ENCODE measurements at regions not wholly inside any gene's neighbourhood (a gene's known extent, or its start where the extent isn't known, plus 50 kb on each side); places are given as distances from the start of the nearest gene placed in this dataset.

DNA sequence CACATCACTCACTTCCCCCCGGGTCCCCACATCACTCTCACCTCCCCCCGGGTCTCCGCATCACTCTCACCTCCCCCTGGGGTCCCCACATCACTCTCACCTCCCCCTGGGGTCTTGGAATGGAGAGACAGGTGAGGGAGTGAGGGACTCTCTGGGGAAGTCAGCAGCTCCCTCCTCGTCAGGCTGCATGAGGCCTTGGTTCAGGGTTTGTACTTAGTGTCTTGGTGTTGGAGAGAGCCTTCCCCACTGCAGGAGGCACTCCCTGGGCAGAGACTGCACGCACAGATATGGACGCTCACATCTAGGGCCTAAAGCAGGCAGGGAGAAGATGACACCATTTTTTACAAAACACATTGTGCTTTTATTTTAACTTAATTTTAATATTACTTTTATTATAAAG is 56.5 kb upstream of the IRX4 start:
- no peak for DNase-seq (ENCODE audit: low read depth in 3 of 3, low spot score in 2 of 3)

DNA sequence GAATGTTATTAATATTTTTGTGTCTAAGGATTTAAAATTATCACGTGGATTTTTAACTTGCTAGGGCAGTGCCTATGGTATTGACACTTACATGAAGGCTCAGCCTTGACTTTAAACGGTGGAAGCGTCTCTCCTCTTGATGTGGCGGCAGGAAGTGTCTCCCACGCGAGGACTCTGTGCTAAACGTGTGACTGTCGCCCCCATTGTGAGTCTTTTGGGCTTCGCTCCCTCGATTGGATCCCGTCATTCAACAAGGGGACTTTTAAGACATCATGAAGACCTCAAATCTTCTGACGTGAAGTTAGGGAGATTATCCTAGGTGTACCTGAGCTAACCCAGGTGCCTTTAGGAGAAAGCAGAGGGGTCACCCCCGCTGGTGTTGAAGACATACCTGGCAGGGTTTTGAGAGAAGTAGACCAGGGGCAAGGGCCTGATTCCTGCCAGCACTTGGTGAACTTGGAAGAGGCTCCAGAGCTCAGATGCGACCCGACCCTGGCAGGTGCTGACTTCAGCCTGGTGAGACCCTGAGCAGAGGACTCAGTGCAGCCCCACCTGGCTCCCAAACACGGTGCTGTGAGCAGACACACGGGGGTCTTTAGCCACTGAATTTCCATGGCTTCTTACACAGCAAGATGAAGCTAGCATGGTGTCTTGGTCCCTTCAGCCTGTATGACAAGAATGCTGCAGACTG is 55.7 kb upstream of the IRX4 start:
- no peak for DNase-seq (ENCODE audit: low read depth in 3 of 3, low spot score in 2 of 3)

GRCh38 chr5:1937590-1937989 is 54.9 kb upstream of the IRX4 start:
- DNase-seq (ENCODE audit: low read depth in 3 of 3, low spot score in 2 of 3): no peak

- no peak for DNase-seq (ENCODE audit: low read depth in 3 of 3, low spot score in 2 of 3)
Measured at GRCh38 chr5:1936901-1937300, 54.2 kb upstream of the IRX4 start.

DNA sequence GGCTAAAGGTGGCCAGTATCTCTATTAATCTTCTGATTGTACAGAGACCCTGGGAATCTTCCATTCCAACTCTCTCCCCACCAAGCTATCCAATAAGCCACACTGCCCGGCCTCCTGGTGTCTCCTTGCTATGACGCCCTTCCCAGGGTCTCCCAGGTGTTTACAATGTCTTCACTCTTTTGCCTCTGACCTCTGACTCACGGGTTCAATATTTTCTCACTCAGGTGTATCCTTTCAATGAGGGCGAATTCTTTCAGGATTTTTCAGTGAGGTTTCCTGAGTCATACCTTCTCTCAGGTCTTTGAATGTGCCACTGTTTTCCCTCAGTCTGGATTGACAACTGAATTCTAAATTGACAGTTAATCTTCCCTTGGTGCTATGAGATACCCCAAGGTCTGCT is 53.7 kb upstream of the IRX4 start:
- no peak for DNase-seq (ENCODE audit: low read depth in 3 of 3, low spot score in 2 of 3)

GRCh38 chr5:1934801-1935429 is 52.2 kb upstream of the IRX4 start:
- DNase-seq (ENCODE audit: low read depth in 3 of 3, low spot score in 2 of 3): no peak

DNA sequence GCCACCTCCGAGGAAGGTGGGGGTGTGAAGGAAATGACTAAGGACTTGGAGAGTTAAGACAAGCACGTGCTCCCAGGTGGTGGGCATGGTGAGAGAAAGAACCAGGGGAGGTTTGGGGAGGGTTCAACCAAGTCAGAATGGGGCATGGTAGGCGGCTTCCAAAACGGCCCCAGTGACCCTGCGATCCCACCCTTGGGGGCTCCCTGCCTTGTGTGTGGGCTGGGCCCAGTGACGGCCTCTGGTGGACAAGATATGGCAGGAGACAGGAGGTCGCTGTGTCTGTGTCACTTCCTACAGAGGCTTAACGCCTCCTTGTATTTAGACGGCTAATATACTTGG is 51.3 kb upstream of the IRX4 start:
- DNase-seq (ENCODE audit: low read depth in 3 of 3, low spot score in 2 of 3): no peak

DNA sequence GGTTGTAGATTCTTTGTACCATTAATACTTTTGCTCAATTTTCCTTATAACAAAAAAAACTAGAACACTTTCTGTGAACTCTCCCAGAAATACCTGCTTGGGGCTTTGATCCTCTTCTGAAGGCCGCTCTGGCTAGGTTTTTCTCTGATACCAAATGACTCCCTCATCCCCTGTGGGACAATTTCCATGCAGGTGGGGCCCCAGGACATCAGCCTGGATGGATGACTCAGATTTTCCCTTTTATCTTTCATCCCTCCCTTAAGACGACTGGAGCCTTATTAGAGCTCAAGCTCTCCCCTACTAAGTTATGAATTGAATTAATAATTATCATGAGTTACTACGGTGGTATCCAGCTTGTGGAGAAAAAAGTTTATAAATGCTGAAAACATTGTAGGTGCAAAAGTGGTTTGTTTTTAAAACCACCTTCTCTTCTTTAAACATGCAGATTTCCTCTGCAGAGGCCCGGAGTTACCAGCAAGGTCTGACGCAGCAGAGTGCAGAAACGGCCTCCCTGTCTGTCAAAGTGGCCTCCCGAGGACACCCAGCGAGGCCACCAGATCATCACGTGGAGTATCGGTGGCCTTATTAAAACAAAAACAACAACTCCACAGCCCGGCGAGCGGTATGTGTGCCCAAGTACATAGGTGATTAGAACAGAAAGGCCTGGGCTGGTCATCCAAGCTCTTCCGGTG is 50.8 kb upstream of the IRX4 start:
- DNase-seq (ENCODE audit: low read depth in 3 of 3, low spot score in 2 of 3): no peak
